ENCODE measurements at regions not wholly inside any gene's neighbourhood (a gene's known extent, or its start where the extent isn't known, plus 50 kb on each side); places are given as distances from the start of the nearest gene placed in this dataset.
"Not testable (repeated sequence)": the region's sequence is repeated elsewhere in the genome, so short reads cannot be mapped to it uniquely, and the experiment has no call there.

- TF ChIP-seq, protein P1, sequence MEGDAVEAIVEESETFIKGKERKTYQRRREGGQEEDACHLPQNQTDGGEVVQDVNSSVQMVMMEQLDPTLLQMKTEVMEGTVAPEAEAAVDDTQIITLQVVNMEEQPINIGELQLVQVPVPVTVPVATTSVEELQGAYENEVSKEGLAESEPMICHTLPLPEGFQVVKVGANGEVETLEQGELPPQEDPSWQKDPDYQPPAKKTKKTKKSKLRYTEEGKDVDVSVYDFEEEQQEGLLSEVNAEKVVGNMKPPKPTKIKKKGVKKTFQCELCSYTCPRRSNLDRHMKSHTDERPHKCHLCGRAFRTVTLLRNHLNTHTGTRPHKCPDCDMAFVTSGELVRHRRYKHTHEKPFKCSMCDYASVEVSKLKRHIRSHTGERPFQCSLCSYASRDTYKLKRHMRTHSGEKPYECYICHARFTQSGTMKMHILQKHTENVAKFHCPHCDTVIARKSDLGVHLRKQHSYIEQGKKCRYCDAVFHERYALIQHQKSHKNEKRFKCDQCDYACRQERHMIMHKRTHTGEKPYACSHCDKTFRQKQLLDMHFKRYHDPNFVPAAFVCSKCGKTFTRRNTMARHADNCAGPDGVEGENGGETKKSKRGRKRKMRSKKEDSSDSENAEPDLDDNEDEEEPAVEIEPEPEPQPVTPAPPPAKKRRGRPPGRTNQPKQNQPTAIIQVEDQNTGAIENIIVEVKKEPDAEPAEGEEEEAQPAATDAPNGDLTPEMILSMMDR (IDR thresholded peaks at IDR 0.05) = not testable (repeated sequence)
- TF ChIP-seq POLR2AphosphoS5 (IDR thresholded peaks at IDR 0.05) = not testable (repeated sequence)
These were observed 89.9 kb upstream of the CREB1 start for GRCh38 chr2:207439881-207440280.
